H1 (cell line): ENCODE measurements at regions not wholly inside any gene's neighbourhood (a gene's known extent, or its start where the extent isn't known, plus 50 kb on each side); places are given as distances from the start of the nearest gene placed in this dataset.

Experiments
- CTCF ChIA-PET: fragments of 300-600 bp; sonication (Branson Sonifier 250); formaldehyde crosslinking; loops from one replicate; lab custom pipeline; 2021; ENCODE audit not compliant: partially characterized antibody; lab: Charles Lee
- POLR2A ChIA-PET: fragments of 300-600 bp; sonication (Branson Sonifier 250); formaldehyde crosslinking; loops from one replicate; lab custom pipeline; 2021; ENCODE audit warnings: inconsistent platforms; ENCODE audit not compliant: partially characterized antibody; lab: Charles Lee
- DNase-seq, 2 experiments: peaks; one replicate each; pipeline versions ENCODE4 v3.0.0 to v3.0.0-alpha.2; 2010 to 2022; ENCODE audit warnings: low spot score in 2 of 2, low read depth in 1 of 2, mixed read lengths in 1 of 2
- FAIRE-seq: peaks from 2 replicates; lab custom pipeline; 2011; peaks lifted over from hg19 to GRCh38; lab: Jason Lieb, UNC
- H2AFZ ChIP-seq: 2 replicates; pipeline ENCODE4 v1.8.1; 2012; ENCODE audit warnings: low read length, inconsistent platforms
- H2AK5ac ChIP-seq: 2 replicates; pipeline ENCODE4 v1.6.1; 2013; ENCODE audit warnings: low read depth, low read length
- H2BK120ac ChIP-seq: replicated peaks from 2 replicates; pipeline ENCODE3; 2013; ENCODE audit warnings: low read depth, low read length, inconsistent platforms
- H2BK12ac ChIP-seq: 2 replicates; pipeline ENCODE4 v1.6.1; 2013; ENCODE audit warnings: low read depth, low read length
- H2BK15ac ChIP-seq: 2 replicates; pipeline ENCODE4 v1.6.1; 2013; ENCODE audit warnings: low read length
- H2BK20ac ChIP-seq: 2 replicates; pipeline ENCODE4 v1.6.1; 2013; ENCODE audit warnings: low read length
- H2BK5ac ChIP-seq: 2 replicates; pipeline ENCODE4 v1.6.1; 2013; ENCODE audit warnings: low read depth, low read length
- H3K14ac ChIP-seq: 2 replicates; pipeline ENCODE4 v1.6.1; 2013; ENCODE audit warnings: inconsistent platforms; ENCODE audit not compliant: insufficient read length
- H3K18ac ChIP-seq: 2 replicates; pipeline ENCODE4 v1.6.1; 2013; ENCODE audit warnings: low read length; ENCODE audit errors: extremely low read depth
- H3K23ac ChIP-seq: 2 replicates; pipeline ENCODE4 v1.6.1; 2013; ENCODE audit warnings: inconsistent platforms; ENCODE audit not compliant: insufficient read length
- H3K23me2 ChIP-seq: 2 replicates; pipeline ENCODE4 v1.6.1; 2013; ENCODE audit warnings: low read depth, low read length
- H3K27ac ChIP-seq: 2 replicates; pipeline ENCODE4 v1.6.1; 2011; ENCODE audit warnings: low read depth, low read length, inconsistent platforms
- H3K27me3 ChIP-seq, 4 experiments: replicated peaks in 1 of 4; 1 replicate in 1 of 4; 2 replicates in 3 of 4; pipeline versions ENCODE4 v1.6.1 to v1.8.1; 2011 to 2013; ENCODE audit warnings: low read length in 3 of 4, mild to moderate bottlenecking in 3 of 4, inconsistent platforms in 2 of 4, mixed read lengths in 2 of 4, moderate library complexity in 1 of 4; ENCODE audit not compliant: control insufficient read depth in 3 of 4, insufficient read depth in 3 of 4; ENCODE audit errors: extremely low read depth in 1 of 4
- H3K36me3 ChIP-seq, 4 experiments: 2 replicates each; pipeline versions ENCODE4 v1.6.1 to v1.8.1; 2011 to 2013; ENCODE audit warnings: mild to moderate bottlenecking in 4 of 4, low read length in 3 of 4, moderate library complexity in 2 of 4, control low read depth in 1 of 4, inconsistent platforms in 1 of 4; ENCODE audit not compliant: insufficient read depth in 4 of 4, control insufficient read depth in 2 of 4
- H3K4ac ChIP-seq: replicated peaks from 2 replicates; pipeline ENCODE3; 2013; ENCODE audit warnings: low read length, low read depth, mixed read lengths, inconsistent platforms; ENCODE audit not compliant: insufficient read length
- H3K4me1 ChIP-seq, 4 experiments: replicated peaks in 1 of 4; 1 replicate in 1 of 4; 2 replicates in 3 of 4; pipeline versions ENCODE4 v1.6.1 to v1.8.1; 2011 to 2013; ENCODE audit warnings: low read length in 3 of 4, inconsistent platforms in 2 of 4, mixed read lengths in 1 of 4; ENCODE audit not compliant: insufficient read depth in 4 of 4, control insufficient read depth in 3 of 4
- H3K4me2 ChIP-seq, 2 experiments: 2 replicates each; pipeline versions ENCODE4 v1.6.1 to v1.8.1; 2011 to 2013; ENCODE audit warnings: low read depth in 2 of 2, low read length in 2 of 2, control low read depth in 1 of 2, inconsistent platforms in 1 of 2, mild to moderate bottlenecking in 1 of 2; ENCODE audit not compliant: insufficient read depth in 1 of 2
- H3K4me3 ChIP-seq, 4 experiments: fragments of 200-600, 300-600 bp in 1 of 4; sonication (generic), shearing (Covaris generic), sonication (Bioruptor Twin) in 1 of 4; 2 replicates each; pipeline versions ENCODE4 v1.5.1 to v1.8.1; 2011 to 2016; ENCODE audit warnings: low read length in 4 of 4, low read depth in 3 of 4, control low read depth in 2 of 4, inconsistent platforms in 2 of 4, mild to moderate bottlenecking in 2 of 4, mixed read lengths in 1 of 4, moderate library complexity in 1 of 4; ENCODE audit not compliant: insufficient read depth in 2 of 4; ENCODE audit errors: extremely low read depth in 1 of 4
- H3K56ac ChIP-seq: replicated peaks from 2 replicates; pipeline ENCODE3; 2013; ENCODE audit warnings: low read depth, mild to moderate bottlenecking, mixed read lengths, low read length, inconsistent platforms; ENCODE audit not compliant: insufficient read length
- H3K79me1 ChIP-seq: 2 replicates; pipeline ENCODE4 v1.6.1; 2013; ENCODE audit warnings: low read depth, low read length, control low read depth
- H3K79me2 ChIP-seq, 2 experiments: 2 replicates each; pipeline versions ENCODE4 v1.6.1 to v1.8.1; 2012 to 2013; ENCODE audit warnings: low read length in 2 of 2, mild to moderate bottlenecking in 2 of 2, inconsistent platforms in 1 of 2; ENCODE audit not compliant: insufficient read depth in 2 of 2, control insufficient read depth in 1 of 2
- H3K9ac ChIP-seq, 4 experiments: replicated peaks in 1 of 4; 1 replicate in 1 of 4; 2 replicates in 3 of 4; pipeline versions ENCODE4 v1.6.1 to v1.8.1; 2011 to 2013; ENCODE audit warnings: low read depth in 3 of 4, low read length in 3 of 4, control low read depth in 2 of 4, mild to moderate bottlenecking in 2 of 4, moderate library complexity in 2 of 4, inconsistent platforms in 1 of 4; ENCODE audit errors: extremely low read depth in 1 of 4
- H3K9me3 ChIP-seq, 2 experiments: 2 replicates each; pipeline versions ENCODE4 v1.6.1 to v1.8.1; 2012 to 2013; ENCODE audit warnings: mild to moderate bottlenecking in 2 of 2, moderate library complexity in 2 of 2, control low read depth in 1 of 2, inconsistent platforms in 1 of 2, low read depth in 1 of 2, low read length in 1 of 2, mixed read lengths in 1 of 2; ENCODE audit not compliant: insufficient read depth in 2 of 2
- H4K20me1 ChIP-seq, 2 experiments: replicated peaks in 1 of 2; 2 replicates each; pipeline versions ENCODE3 to v1.8.1; 2011 to 2013; ENCODE audit warnings: inconsistent platforms in 2 of 2, low read length in 2 of 2, mild to moderate bottlenecking in 1 of 2; ENCODE audit not compliant: insufficient read depth in 2 of 2, control insufficient read depth in 1 of 2
- H4K5ac ChIP-seq: 2 replicates; pipeline ENCODE4 v1.6.1; 2013; ENCODE audit warnings: low read length, low read depth, mixed read lengths, inconsistent platforms; ENCODE audit not compliant: insufficient read length
- H4K8ac ChIP-seq: 2 replicates; pipeline ENCODE4 v1.8.0; 2013; ENCODE audit warnings: mild to moderate bottlenecking, moderate library complexity, low read length, inconsistent platforms; ENCODE audit not compliant: insufficient read depth; ENCODE audit errors: extremely low read depth
- H4K91ac ChIP-seq: replicated peaks from 2 replicates; pipeline ENCODE3; 2013; ENCODE audit warnings: low read length, mixed read lengths, inconsistent platforms; ENCODE audit not compliant: insufficient read length
- BCL11A ChIP-seq, 2 experiments: IDR thresholded peaks; one replicate each; pipeline ENCODE4 v1.6.1; 2011; ENCODE audit warnings: low read depth in 2 of 2, low read length in 2 of 2, mild to moderate bottlenecking in 2 of 2
- CEBPB ChIP-seq: IDR thresholded peaks from 2 replicates; pipeline ENCODE4 v1.6.1; 2012; ENCODE audit warnings: low read depth, low read length
- CTCF ChIP-seq, 3 experiments: IDR thresholded peaks; 1 replicate in 2 of 3; 2 replicates in 1 of 3; pipeline versions ENCODE4 v1.5.1 to v1.6.1; 2011; ENCODE audit warnings: low read length in 3 of 3, mild to moderate bottlenecking in 3 of 3, inconsistent platforms in 2 of 3, low read depth in 1 of 3, moderate library complexity in 1 of 3; ENCODE audit not compliant: insufficient read depth in 1 of 3; ENCODE audit errors: control extremely low read depth in 1 of 3
- GABPA ChIP-seq: IDR thresholded peaks from 2 replicates; pipeline ENCODE4 v1.6.1; 2011; ENCODE audit warnings: mild to moderate bottlenecking, low read length, moderate library complexity, borderline replicate concordance; ENCODE audit not compliant: insufficient read depth
- HDAC2 ChIP-seq, 2 experiments: fragments of 300-600 bp in 1 of 2; sonication (generic) in 1 of 2; IDR thresholded peaks; 2 replicates each; pipeline ENCODE4 v1.6.1; 2011 to 2012; ENCODE audit warnings: low read depth in 2 of 2, low read length in 2 of 2, mild to moderate bottlenecking in 2 of 2, moderate library complexity in 2 of 2, borderline replicate concordance in 1 of 2, inconsistent platforms in 1 of 2
- RFX5 ChIP-seq: IDR thresholded peaks from 2 replicates; pipeline ENCODE4 v1.6.1; 2011; ENCODE audit warnings: low read depth, low read length, improper control_type of control experiment, borderline replicate concordance
- SP4 ChIP-seq: IDR thresholded peaks from 2 replicates; pipeline ENCODE4 v1.6.1; 2012; ENCODE audit warnings: low read length, inconsistent platforms
- SUZ12 ChIP-seq: fragments of 200-600 bp; sonication (generic); IDR thresholded peaks from 2 replicates; pipeline ENCODE4 v1.6.1; 2012; ENCODE audit warnings: mild to moderate bottlenecking, inconsistent platforms, low read length, moderate library complexity, mixed read lengths
- TAF1 ChIP-seq: IDR thresholded peaks from 2 replicates; pipeline ENCODE4 v1.6.1; 2011; ENCODE audit warnings: mild to moderate bottlenecking, low read depth, low read length
- WGBS, 2 experiments: shearing (Covaris generic) in 1 of 2; methylation state at CpG; one replicate each; pipeline versions ENCODE4 v1.1.6 to v1.1.7; 2013 to 2015; ENCODE audit warnings: low lambda C conversion rate in 2 of 2, mixed read lengths in 2 of 2, inconsistent platforms in 1 of 2, low coverage in 1 of 2, missing lambda C conversion rate in 1 of 2; ENCODE audit not compliant: insufficient replicate concordance in 2 of 2, insufficient coverage in 1 of 2, insufficient read length in 1 of 2; ENCODE audit errors: extremely low coverage in 1 of 2, missing lambda C conversion rate in 1 of 2; 5-methylcytosine and 5-hydroxymethylcytosine counted together

DNA sequence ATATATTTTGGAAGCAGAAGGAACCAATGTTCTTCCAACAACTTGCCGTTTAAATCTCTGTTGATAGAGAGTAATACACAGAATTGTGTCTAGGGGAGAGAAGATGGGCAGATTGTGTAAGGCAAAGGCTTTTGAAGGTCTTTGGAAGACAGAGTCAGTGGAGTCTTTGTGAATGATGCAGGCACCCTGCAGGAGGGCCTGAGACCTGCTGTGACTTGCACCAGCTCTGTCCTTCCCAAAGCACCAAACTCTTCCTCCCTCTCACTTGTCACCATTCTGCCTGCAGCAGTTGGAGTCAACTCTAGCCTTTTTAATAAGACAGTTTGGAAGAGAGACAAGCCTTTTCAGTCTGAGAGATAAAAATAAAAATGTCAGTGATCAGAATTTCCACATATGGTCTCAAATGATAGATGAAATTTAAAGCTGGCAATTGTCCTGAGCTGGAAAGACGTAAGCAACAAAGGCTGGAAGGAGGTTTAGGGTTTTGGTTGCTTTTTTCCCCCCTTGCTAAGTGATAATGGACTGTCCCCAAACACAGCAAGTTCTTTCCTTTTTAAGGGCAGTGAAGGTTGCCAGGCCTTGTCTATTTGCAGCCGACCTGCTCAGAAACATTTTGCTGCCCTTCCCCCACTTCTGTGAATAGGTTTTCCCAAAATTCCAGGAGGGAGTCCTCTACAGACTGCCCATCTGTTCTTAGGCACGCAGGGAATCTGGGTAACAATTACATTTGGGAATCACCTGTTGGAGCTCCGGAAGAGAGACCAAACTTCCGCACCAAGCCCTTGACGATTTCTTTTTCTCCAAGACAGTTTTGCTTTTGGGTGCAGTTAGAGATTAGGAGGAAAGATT lies 103.0 kb upstream of the NTF3 start:
- POLR2A ChIA-PET: interaction anchor here (1.1 to 1.2 kb wide), 2 partner anchors 125 to 128 kb away, joined by 3 read pairs; no protein-coding TSS in a partner anchor
- no peaks in the 10 kb centered on the region; the same call in 1 of the 2 replicates for H3K23me2 ChIP-seq
- no peak overlapping the region for H3K4ac ChIP-seq
- H2BK12ac ChIP-seq: no peak overlapping the region
- no peak overlapping the region for H4K5ac ChIP-seq
- no peaks in the 10 kb centered on the region for H4K20me1 ChIP-seq
- no peak overlapping the region for H3K9ac ChIP-seq
- H3K4me3 ChIP-seq: no peak overlapping the region; a peak in 1 of 8 replicates
- FAIRE-seq (peak; percentile 36), DNase-seq (no peak)
- H2BK15ac ChIP-seq: no peak overlapping the region
- H3K79me1 ChIP-seq: no peaks in the 10 kb centered on the region
- no peak overlapping the region for H3K14ac ChIP-seq
- H3K56ac ChIP-seq: no peak overlapping the region
- H2AFZ ChIP-seq: no peak overlapping the region
- peak overlapping the region; percentile 21; the same call in 1 of the 2 replicates for H2BK5ac ChIP-seq
- H2BK20ac ChIP-seq: no peak overlapping the region
- H3K27ac ChIP-seq: no peak overlapping the region
- no peak overlapping the region for H3K23ac ChIP-seq
- H3K18ac ChIP-seq: no peak overlapping the region
- H3K9me3 ChIP-seq: no peaks in the 10 kb centered on the region
- no peaks in the 10 kb centered on the region for H3K27me3 ChIP-seq
- H2AK5ac ChIP-seq: no peak overlapping the region
- no peak overlapping the region for H4K8ac ChIP-seq
- H3K36me3 ChIP-seq: no peaks in the 10 kb centered on the region
- WGBS, 2 experiments: 64% methylated on average over 7 of the region's 7 CpGs; no CpG with 5 or more reads in 1 of the 2 experiments
- H3K79me2 ChIP-seq: no peaks in the 10 kb centered on the region
- peak overlapping the region in 1 of 2 experiments; percentile 38; a peak in 2 of 4 replicates for H3K4me2 ChIP-seq
- peaks cover 0 to 6% (median 3%) of the 10 kb centered on the region in 4 experiments; a peak in 3 of 7 replicates for H3K4me1 ChIP-seq
- CTCF ChIA-PET: interaction anchor here (1.5 kb wide), 1 partner anchor 129 kb away, joined by 4 read pairs; no protein-coding TSS in a partner anchor
- no peak overlapping the region for H4K91ac ChIP-seq
- no peak overlapping the region for H2BK120ac ChIP-seq
- TF ChIP-seq CEBPB (no peak), SP4 (no peak), SUZ12 (no peak), HDAC2 (IDR thresholded peaks at IDR 0.05; ENCODE audit: borderline replicate concordance in 1 of 2, low read depth in 2 of 2, low read length in 2 of 2) (no peak), TAF1 (no peak), BCL11A (IDR thresholded peaks at IDR 0.05; ENCODE audit: low read depth in 2 of 2, low read length in 2 of 2) (no peak), GABPA (no peak), CTCF (IDR thresholded peaks at IDR 0.05; ENCODE audit: control extremely low read depth in 1 of 3, insufficient read depth in 1 of 3, low read depth in 1 of 3, low read length in 3 of 3) (no peak), RFX5 (no peak)
